ENCODE measurements at regions not wholly inside any gene's neighbourhood (a gene's known extent, or its start where the extent isn't known, plus 50 kb on each side); places are given as distances from the start of the nearest gene placed in this dataset.

DNA sequence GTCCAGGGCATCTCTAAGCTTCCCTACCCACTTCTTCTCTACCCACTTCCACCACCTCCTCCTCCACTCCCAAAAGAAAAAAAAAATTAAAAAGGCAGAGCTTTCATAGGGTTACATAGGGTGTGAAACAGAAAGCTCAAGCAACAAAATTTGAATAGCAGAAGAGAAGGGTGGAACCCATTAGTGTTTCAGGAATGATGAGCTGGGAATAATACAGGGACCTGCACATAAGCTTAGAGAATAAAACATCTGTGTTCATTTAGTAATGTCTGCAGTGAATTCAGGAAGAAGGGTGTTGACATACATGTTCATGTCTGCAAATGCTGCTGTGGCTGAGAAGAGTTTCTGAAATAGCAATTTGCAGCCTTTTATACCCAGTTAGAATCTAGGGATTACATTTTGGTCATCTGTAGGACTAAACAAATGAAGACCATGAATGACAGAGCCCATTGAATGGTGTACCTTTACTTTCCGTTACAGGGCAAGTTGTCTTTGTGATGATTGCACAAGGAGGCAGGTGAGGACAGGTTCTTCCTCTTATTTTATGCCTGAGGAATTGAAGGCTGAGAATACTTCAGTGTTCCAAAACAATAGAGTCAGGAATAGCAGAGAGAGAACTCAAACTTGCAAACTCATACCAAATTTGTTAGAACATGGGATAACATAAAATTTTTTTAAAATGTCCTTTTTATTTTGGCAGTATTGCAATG, 975.1 kb downstream of the TFAP2A start:
- in situ Hi-C loops (cut with MboI; ENCODE audit: low sequenced_read_pairs): no loop called here

- in situ Hi-C loops (cut with MboI; ENCODE audit: low sequenced_read_pairs): no loop called here
Measured at GRCh38 chr6:9437836-9438235, 977.0 kb downstream of the TFAP2A start.

DNA sequence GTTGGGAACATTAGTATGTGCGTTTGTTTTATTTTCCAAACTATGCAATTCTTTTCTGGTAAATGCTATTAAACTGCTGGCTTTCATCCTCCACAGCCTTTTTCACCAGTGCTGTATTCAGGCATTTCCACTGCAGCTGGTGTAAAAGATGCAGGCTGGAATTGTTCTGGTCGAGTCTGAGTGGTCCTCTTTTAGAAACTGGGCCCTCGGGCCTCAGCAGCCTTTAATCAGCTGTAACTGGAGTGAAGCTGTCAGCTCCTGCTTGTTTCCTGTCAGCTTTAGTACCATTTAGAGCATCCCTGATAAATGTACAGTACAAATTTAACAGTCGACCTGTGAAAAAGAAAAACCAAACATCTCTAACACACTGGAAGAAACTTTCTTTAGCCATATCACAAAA, 979.6 kb downstream of the TFAP2A start:
- in situ Hi-C loops (cut with MboI; ENCODE audit: low sequenced_read_pairs): no loop called here

DNA sequence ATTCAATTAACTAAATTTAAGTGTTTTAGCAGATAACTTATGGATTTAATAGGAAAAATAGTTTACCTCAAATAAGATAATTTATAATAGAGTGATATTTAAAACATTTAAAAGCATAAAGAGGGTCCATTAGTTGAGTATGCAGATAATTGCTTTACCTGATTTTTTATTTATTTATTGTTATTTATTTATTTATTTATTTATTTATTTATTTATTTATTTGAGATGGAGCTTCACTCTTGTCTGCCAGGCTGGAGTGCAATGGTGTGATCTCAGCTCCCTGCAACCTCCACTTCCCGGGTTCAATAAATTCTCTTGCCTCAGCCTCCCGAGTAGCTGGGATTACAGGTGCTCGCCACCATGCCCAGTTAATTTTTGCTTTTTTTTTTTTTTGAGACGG, 982.9 kb downstream of the TFAP2A start:
- in situ Hi-C loops (cut with MboI; ENCODE audit: low sequenced_read_pairs): no loop called here

- in situ Hi-C loops (cut with MboI; ENCODE audit: low sequenced_read_pairs): no loop called here
Measured at GRCh38 chr6:9428421-9429172, 986.3 kb downstream of the TFAP2A start.

GRCh38 chr6:9422138-9422537, 986.8 kb upstream of the SLC35B3 start:
- in situ Hi-C loops (cut with MboI; ENCODE audit: low sequenced_read_pairs): no loop called here

GRCh38 chr6:9420316-9421015, 985.1 kb upstream of the SLC35B3 start:
- in situ Hi-C loops (cut with MboI; ENCODE audit: low sequenced_read_pairs): no loop called here

DNA sequence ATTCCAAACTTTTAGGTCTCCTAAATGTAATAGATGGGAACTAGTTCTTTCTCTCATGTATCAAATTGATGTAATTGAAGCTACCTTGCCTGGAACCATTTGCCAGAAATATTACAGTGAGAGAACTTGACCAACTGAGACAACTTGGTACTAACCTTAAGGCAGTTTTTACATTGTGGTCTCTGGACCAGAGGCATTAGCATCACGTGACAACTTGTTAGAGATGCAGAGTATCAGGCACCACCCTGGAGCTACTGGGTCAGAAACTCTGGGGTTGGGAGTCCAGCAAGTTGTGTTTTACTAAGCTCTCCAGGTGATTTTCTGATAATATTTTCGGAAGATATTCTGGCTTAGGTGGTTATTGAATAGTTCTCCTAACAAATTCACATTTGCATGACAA, 982.1 kb upstream of the SLC35B3 start:
- in situ Hi-C loops (cut with MboI; ENCODE audit: low sequenced_read_pairs): no loop called here

DNA sequence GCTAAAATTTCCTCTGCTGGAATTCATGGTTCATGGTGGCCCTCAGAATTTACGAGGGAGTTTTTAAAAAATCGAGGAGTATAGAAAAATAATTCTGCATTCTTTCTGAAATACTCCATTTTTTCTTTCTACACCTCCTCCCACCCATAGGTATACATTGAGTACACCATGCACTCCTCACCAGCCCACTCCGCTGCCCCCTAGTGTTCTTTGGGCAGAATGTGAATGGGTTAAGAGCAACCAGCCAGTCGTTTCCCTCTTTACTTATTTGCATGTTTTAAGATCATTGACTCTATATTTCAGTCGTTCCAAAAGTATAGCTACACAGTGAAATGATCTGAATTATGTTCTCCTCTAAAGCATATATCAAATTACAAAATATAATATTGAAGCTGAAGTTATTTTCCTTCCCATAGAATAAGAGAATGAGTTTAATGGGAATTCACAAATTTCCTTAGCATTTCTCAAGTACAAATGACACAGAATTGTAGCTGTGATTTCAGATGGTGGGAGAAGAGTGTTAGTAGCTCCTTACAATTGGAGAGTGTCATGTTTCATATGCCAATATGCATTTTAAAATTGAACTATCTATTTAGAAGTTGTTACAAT, 977.7 kb upstream of the SLC35B3 start:
- in situ Hi-C loops (cut with MboI; ENCODE audit: low sequenced_read_pairs): no loop called here

- in situ Hi-C loops (cut with MboI; ENCODE audit: low sequenced_read_pairs): no loop called here
Measured at GRCh38 chr6:9409126-9409525, 973.8 kb upstream of the SLC35B3 start.

GRCh38 chr6:9408402-9409117, 973.2 kb upstream of the SLC35B3 start:
- in situ Hi-C loops (cut with MboI; ENCODE audit: low sequenced_read_pairs): no loop called here

- in situ Hi-C loops (cut with MboI; ENCODE audit: low sequenced_read_pairs): no loop called here
Measured at GRCh38 chr6:9405825-9406224, 970.5 kb upstream of the SLC35B3 start.

- in situ Hi-C loops (cut with MboI; ENCODE audit: low sequenced_read_pairs): no loop called here
Measured at GRCh38 chr6:9405369-9405768, 970.0 kb upstream of the SLC35B3 start.

DNA sequence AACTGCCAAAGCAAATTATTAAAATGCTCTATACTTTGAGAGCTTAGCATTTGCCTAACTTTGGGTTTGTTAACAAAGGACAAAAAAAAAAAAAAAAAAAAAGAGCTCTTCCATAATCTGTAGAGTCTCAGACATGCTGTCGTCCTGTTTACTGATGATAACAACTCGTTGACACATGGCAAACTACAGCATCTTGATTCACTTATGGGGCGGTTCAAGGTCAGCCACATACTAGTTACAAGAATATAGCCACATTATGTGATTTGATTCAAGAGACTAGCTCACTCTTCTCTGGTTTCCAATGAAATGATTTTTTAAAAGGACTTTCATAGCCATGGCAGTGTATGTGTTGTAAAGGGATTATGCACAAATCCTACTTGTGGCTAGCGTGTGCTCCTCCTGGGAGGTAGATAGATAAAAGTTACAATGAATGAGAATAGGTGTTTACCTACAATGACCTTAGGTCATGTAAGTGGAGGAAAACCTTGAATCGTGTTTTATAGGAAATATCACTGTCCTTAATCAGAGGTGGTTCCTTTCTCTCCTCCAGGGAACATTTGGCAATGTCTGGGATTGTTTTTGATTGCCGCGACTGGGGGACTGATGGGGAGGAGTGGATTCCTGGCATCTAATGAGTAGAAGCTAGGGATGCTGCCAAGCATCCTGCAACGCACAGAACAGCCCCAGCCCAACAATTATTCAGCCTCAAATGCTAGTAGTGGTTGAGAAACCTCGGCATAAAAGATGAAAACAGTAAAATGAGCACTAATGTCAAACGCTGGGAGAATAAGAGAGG, 969.2 kb upstream of the SLC35B3 start:
- in situ Hi-C loops (cut with MboI; ENCODE audit: low sequenced_read_pairs): no loop called here

DNA sequence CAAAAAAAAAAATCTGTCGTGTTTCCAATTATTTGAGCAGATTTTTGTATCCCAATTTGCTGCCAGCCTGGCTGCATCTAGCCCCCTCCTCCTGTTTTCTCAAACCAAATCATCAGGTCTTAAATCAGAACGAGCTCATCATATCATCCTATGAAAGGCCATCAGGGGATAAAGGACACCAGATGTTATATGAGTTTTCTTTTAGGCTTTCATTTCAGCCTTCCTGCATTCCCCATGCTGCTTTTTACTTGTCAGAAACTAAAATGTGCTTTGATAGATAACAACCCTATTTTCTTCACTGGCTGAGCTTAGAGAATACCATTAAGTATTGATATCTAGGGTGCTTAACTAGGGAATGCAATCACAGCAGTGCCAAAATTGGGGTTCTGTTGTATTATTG, 968.4 kb upstream of the SLC35B3 start:
- in situ Hi-C loops (cut with MboI; ENCODE audit: low sequenced_read_pairs): no loop called here

GRCh38 chr6:9401960-9402359, 966.6 kb upstream of the SLC35B3 start:
- in situ Hi-C loops (cut with MboI; ENCODE audit: low sequenced_read_pairs): no loop called here

- in situ Hi-C loops (cut with MboI; ENCODE audit: low sequenced_read_pairs): no loop called here
Measured at GRCh38 chr6:9399916-9400315, 964.6 kb upstream of the SLC35B3 start.

- in situ Hi-C loops (cut with MboI; ENCODE audit: low sequenced_read_pairs): no loop called here
Measured at GRCh38 chr6:9398767-9399373, 963.5 kb upstream of the SLC35B3 start.

DNA sequence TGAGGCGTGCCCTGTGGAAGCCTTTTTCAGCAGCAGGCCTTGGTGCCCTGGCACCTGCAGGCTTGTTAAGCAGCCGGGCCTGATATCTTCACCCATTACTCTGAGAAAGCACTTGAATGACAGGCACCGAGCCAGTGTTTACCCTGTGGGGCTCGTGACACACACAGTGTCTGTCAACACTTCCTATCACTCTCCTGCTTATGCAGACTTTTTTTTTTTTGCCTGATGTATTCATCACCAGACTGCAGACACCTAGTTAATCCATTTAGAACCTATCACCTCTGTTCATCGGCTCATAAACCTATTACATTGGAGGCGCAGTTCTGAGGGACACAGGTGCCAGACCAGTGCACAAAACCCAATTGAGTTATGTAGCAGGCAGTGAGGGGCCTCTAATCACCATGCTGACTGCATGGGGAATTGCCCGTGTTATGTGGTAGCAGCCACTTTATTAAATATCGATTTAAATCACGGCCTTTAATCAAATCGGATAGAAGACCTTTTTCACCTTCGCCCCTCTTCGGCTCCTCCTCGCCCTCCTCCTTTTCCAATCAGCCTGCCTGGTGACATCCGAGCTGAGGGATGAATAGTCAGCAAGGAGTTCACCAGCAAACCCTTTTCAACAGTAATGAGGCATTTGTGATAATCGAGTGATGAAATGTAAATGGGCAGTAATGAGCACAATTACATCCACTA, 962.9 kb upstream of the SLC35B3 start:
- in situ Hi-C loops (cut with MboI; ENCODE audit: low sequenced_read_pairs): no loop called here

Data from HL-60/S4 treated with phorbol 12-myristate 13-acetate at 8.2 ng/mL for 4 days and 3 days (cell line).